AG04450 (cell line): ENCODE measurements at regions not wholly inside any gene's neighbourhood (a gene's known extent, or its start where the extent isn't known, plus 50 kb on each side); places are given as distances from the start of the nearest gene placed in this dataset.

ENCODE experiments used
- CTCF ChIA-PET: fragments of 300-600, 350-600 bp; formaldehyde crosslinking; extraction: SDS; loops from one replicate; lab custom pipeline; 2022; ENCODE audit warnings: antibody characterized with exemption, inconsistent platforms; lab: Charles Lee
- POLR2A ChIA-PET: fragments of 350-600 bp; formaldehyde crosslinking; extraction: SDS; loops from one replicate; lab custom pipeline; 2021; ENCODE audit warnings: antibody characterized with exemption, inconsistent platforms; lab: Yijun Ruan, JAX
- DNase-seq: peaks from one replicate; pipeline ENCODE4 v3.0.0-alpha.2; 2011; ENCODE audit warnings: low read depth, low spot score
- H3K27ac ChIP-seq: one replicate; pipeline ENCODE4 v1.5.1; 2012; ENCODE audit warnings: low read depth, low read length, control low read depth
- H3K27me3 ChIP-seq: one replicate; pipeline ENCODE4 v1.6.0; 2012; ENCODE audit warnings: low read length; ENCODE audit not compliant: control insufficient read depth, insufficient read depth
- H3K4me3 ChIP-seq: 2 replicates; pipeline ENCODE4 v1.5.1; 2011; ENCODE audit warnings: mild to moderate bottlenecking, low read depth, low read length, control low read depth
- H3K9me3 ChIP-seq: 2 replicates; pipeline ENCODE4 v1.5.1; 2012; ENCODE audit warnings: low read length; ENCODE audit not compliant: control insufficient read depth, insufficient read depth
- CTCF ChIP-seq: IDR thresholded peaks from 2 replicates; pipeline ENCODE4 v1.5.1; 2011; ENCODE audit warnings: low read depth, low read length, control low read depth, inconsistent platforms

- H3K27me3 ChIP-seq = no peaks in the 10 kb centered on the region
- H3K9me3 ChIP-seq = no peaks in the 10 kb centered on the region
- no peak for DNase-seq
- CTCF ChIA-PET = no interaction called here
- no peak for TF ChIP-seq CTCF
- no peak overlapping the region for H3K4me3 ChIP-seq
- no peak overlapping the region for H3K27ac ChIP-seq
- POLR2A ChIA-PET = no interaction called here
These were observed 195.0 kb downstream of the ZNF621 start for GRCh38 chr3:40719660-40720287.

- no peak for TF ChIP-seq CTCF
- Histone ChIP-seq H3K27me3 (no peaks in the 10 kb centered on the region), H3K9me3 (no peaks in the 10 kb centered on the region), H3K27ac (no peak overlapping the region), H3K4me3 (no peak overlapping the region)
- no peak for DNase-seq
- ChIA-PET CTCF (no interaction called here), POLR2A (no interaction called here)
These were observed 195.6 kb downstream of the ZNF621 start for GRCh38 chr3:40720341-40720740.

GRCh38 chr3:40720863-40721262 lies 196.1 kb downstream of the ZNF621 start:
- TF ChIP-seq CTCF = no peak
- CTCF ChIA-PET = no interaction called here
- DNase-seq = no peak
- H3K27ac ChIP-seq = no peak overlapping the region
- no peaks in the 10 kb centered on the region for H3K9me3 ChIP-seq
- H3K4me3 ChIP-seq = no peak overlapping the region
- H3K27me3 ChIP-seq = no peaks in the 10 kb centered on the region
- POLR2A ChIA-PET = no interaction called here

GRCh38 chr3:40723083-40723660 lies 198.4 kb downstream of the ZNF621 start:
- Histone ChIP-seq H3K27ac (no peak overlapping the region), H3K27me3 (no peaks in the 10 kb centered on the region), H3K4me3 (no peak overlapping the region), H3K9me3 (no peaks in the 10 kb centered on the region)
- POLR2A ChIA-PET = no interaction called here
- CTCF ChIA-PET = no interaction called here
- no peak for DNase-seq
- TF ChIP-seq CTCF = no peak

- CTCF ChIA-PET = no interaction called here
- POLR2A ChIA-PET = no interaction called here
- Histone ChIP-seq H3K4me3 (no peak overlapping the region), H3K27ac (no peak overlapping the region), H3K9me3 (no peaks in the 10 kb centered on the region), H3K27me3 (no peaks in the 10 kb centered on the region)
- TF ChIP-seq CTCF = no peak
- no peak for DNase-seq
These were observed 200.3 kb downstream of the ZNF621 start for GRCh38 chr3:40725031-40725430.
